ENCODE measurements at regions not wholly inside any gene's neighbourhood (a gene's known extent, or its start where the extent isn't known, plus 50 kb on each side); places are given as distances from the start of the nearest gene placed in this dataset.

GRCh38 chr5:167530548-167530947 is 760.9 kb upstream of the WWC1 start:
- H3K4me3 ChIP-seq (ENCODE audit: insufficient read depth, low read depth, low read length, poor library complexity, severe bottlenecking), result no peak overlapping the region
- H3K9me3 ChIP-seq (ENCODE audit: control insufficient read depth, low read length), result no peaks in the 10 kb centered on the region
- no peak for DNase-seq

GRCh38 chr5:167533814-167534795 is 757.3 kb upstream of the WWC1 start:
- DNase-seq, result no peak
- H3K9me3 ChIP-seq (ENCODE audit: control insufficient read depth, low read length), result no peaks in the 10 kb centered on the region

More at GRCh38 chr5:167530548-167530947, 760.9 kb upstream of the WWC1 start:
- Histone ChIP-seq H3K4me1 (ENCODE audit: control insufficient read depth, insufficient read depth, low read length, poor library complexity, severe bottlenecking) (no peaks in the 10 kb centered on the region), H3K27ac (ENCODE audit: insufficient read depth, low read length, poor library complexity, severe bottlenecking) (no peak overlapping the region), H3K27me3 (replicated peaks; ENCODE audit: control insufficient read depth, insufficient read depth, low read length, poor library complexity, severe bottlenecking) (no peaks in the 10 kb centered on the region), H3K36me3 (ENCODE audit: control insufficient read depth, insufficient read depth, low read length) (no peaks in the 10 kb centered on the region)

GRCh38 chr5:167539747-167540146 is 751.7 kb upstream of the WWC1 start:
- Histone ChIP-seq H3K36me3 (ENCODE audit: control insufficient read depth, insufficient read depth, low read length) (no peaks in the 10 kb centered on the region), H3K9me3 (ENCODE audit: control insufficient read depth, low read length) (no peaks in the 10 kb centered on the region), H3K27me3 (replicated peaks; ENCODE audit: control insufficient read depth, insufficient read depth, low read length, poor library complexity, severe bottlenecking) (no peaks in the 10 kb centered on the region), H3K27ac (ENCODE audit: insufficient read depth, low read length, poor library complexity, severe bottlenecking) (no peak overlapping the region), H3K4me1 (ENCODE audit: control insufficient read depth, insufficient read depth, low read length, poor library complexity, severe bottlenecking) (no peaks in the 10 kb centered on the region), H3K4me3 (ENCODE audit: insufficient read depth, low read depth, low read length, poor library complexity, severe bottlenecking) (no peak overlapping the region)
- no peak for DNase-seq

More at GRCh38 chr5:167533814-167534795, 757.3 kb upstream of the WWC1 start:
- H3K4me1 ChIP-seq (ENCODE audit: control insufficient read depth, insufficient read depth, low read length, poor library complexity, severe bottlenecking), result no peaks in the 10 kb centered on the region
- H3K4me3 ChIP-seq (ENCODE audit: insufficient read depth, low read depth, low read length, poor library complexity, severe bottlenecking), result no peak overlapping the region
- no peaks in the 10 kb centered on the region for H3K27me3 ChIP-seq (replicated peaks; ENCODE audit: control insufficient read depth, insufficient read depth, low read length, poor library complexity, severe bottlenecking)
- H3K27ac ChIP-seq (ENCODE audit: insufficient read depth, low read length, poor library complexity, severe bottlenecking), result no peak overlapping the region
- no peaks in the 10 kb centered on the region for H3K36me3 ChIP-seq (ENCODE audit: control insufficient read depth, insufficient read depth, low read length)

- Histone ChIP-seq H3K4me1 (ENCODE audit: control insufficient read depth, insufficient read depth, low read length, poor library complexity, severe bottlenecking) (no peaks in the 10 kb centered on the region), H3K27ac (ENCODE audit: insufficient read depth, low read length, poor library complexity, severe bottlenecking) (no peak overlapping the region), H3K36me3 (ENCODE audit: control insufficient read depth, insufficient read depth, low read length) (no peaks in the 10 kb centered on the region), H3K4me3 (ENCODE audit: insufficient read depth, low read depth, low read length, poor library complexity, severe bottlenecking) (no peak overlapping the region), H3K9me3 (ENCODE audit: control insufficient read depth, low read length) (no peaks in the 10 kb centered on the region), H3K27me3 (replicated peaks; ENCODE audit: control insufficient read depth, insufficient read depth, low read length, poor library complexity, severe bottlenecking) (no peaks in the 10 kb centered on the region)
- no peak for DNase-seq
These were observed 745.2 kb upstream of the WWC1 start for GRCh38 chr5:167546270-167546669.

- no peak for DNase-seq
- H3K27me3 ChIP-seq (replicated peaks; ENCODE audit: control insufficient read depth, insufficient read depth, low read length, poor library complexity, severe bottlenecking), result no peaks in the 10 kb centered on the region
- H3K27ac ChIP-seq (ENCODE audit: insufficient read depth, low read length, poor library complexity, severe bottlenecking), result no peak overlapping the region
- H3K36me3 ChIP-seq (ENCODE audit: control insufficient read depth, insufficient read depth, low read length), result no peaks in the 10 kb centered on the region
- H3K4me3 ChIP-seq (ENCODE audit: insufficient read depth, low read depth, low read length, poor library complexity, severe bottlenecking), result no peak overlapping the region
- H3K4me1 ChIP-seq (ENCODE audit: control insufficient read depth, insufficient read depth, low read length, poor library complexity, severe bottlenecking), result no peaks in the 10 kb centered on the region
- H3K9me3 ChIP-seq (ENCODE audit: control insufficient read depth, low read length), result no peaks in the 10 kb centered on the region
These were observed 739.1 kb upstream of the WWC1 start for GRCh38 chr5:167552356-167552755.

GRCh38 chr5:167553511-167553910 is 737.9 kb upstream of the WWC1 start:
- Histone ChIP-seq H3K36me3 (ENCODE audit: control insufficient read depth, insufficient read depth, low read length) (no peaks in the 10 kb centered on the region), H3K27ac (ENCODE audit: insufficient read depth, low read length, poor library complexity, severe bottlenecking) (no peak overlapping the region), H3K4me1 (ENCODE audit: control insufficient read depth, insufficient read depth, low read length, poor library complexity, severe bottlenecking) (no peaks in the 10 kb centered on the region), H3K27me3 (replicated peaks; ENCODE audit: control insufficient read depth, insufficient read depth, low read length, poor library complexity, severe bottlenecking) (no peaks in the 10 kb centered on the region), H3K9me3 (ENCODE audit: control insufficient read depth, low read length) (no peaks in the 10 kb centered on the region), H3K4me3 (ENCODE audit: insufficient read depth, low read depth, low read length, poor library complexity, severe bottlenecking) (no peak overlapping the region)
- no peak for DNase-seq

GRCh38 chr5:167554564-167555290 is 736.7 kb upstream of the WWC1 start:
- Histone ChIP-seq H3K27me3 (replicated peaks; ENCODE audit: control insufficient read depth, insufficient read depth, low read length, poor library complexity, severe bottlenecking) (no peaks in the 10 kb centered on the region), H3K9me3 (ENCODE audit: control insufficient read depth, low read length) (no peaks in the 10 kb centered on the region), H3K27ac (ENCODE audit: insufficient read depth, low read length, poor library complexity, severe bottlenecking) (no peak overlapping the region), H3K4me3 (ENCODE audit: insufficient read depth, low read depth, low read length, poor library complexity, severe bottlenecking) (no peak overlapping the region), H3K36me3 (ENCODE audit: control insufficient read depth, insufficient read depth, low read length) (no peaks in the 10 kb centered on the region), H3K4me1 (ENCODE audit: control insufficient read depth, insufficient read depth, low read length, poor library complexity, severe bottlenecking) (no peaks in the 10 kb centered on the region)
- no peak for DNase-seq

GRCh38 chr5:167555565-167556166 is 735.8 kb upstream of the WWC1 start:
- Histone ChIP-seq H3K27me3 (replicated peaks; ENCODE audit: control insufficient read depth, insufficient read depth, low read length, poor library complexity, severe bottlenecking) (no peaks in the 10 kb centered on the region), H3K9me3 (ENCODE audit: control insufficient read depth, low read length) (no peaks in the 10 kb centered on the region), H3K4me1 (ENCODE audit: control insufficient read depth, insufficient read depth, low read length, poor library complexity, severe bottlenecking) (no peaks in the 10 kb centered on the region), H3K4me3 (ENCODE audit: insufficient read depth, low read depth, low read length, poor library complexity, severe bottlenecking) (no peak overlapping the region), H3K36me3 (ENCODE audit: control insufficient read depth, insufficient read depth, low read length) (no peaks in the 10 kb centered on the region), H3K27ac (ENCODE audit: insufficient read depth, low read length, poor library complexity, severe bottlenecking) (no peak overlapping the region)
- no peak for DNase-seq

GRCh38 chr5:167557359-167557758 is 734.1 kb upstream of the WWC1 start:
- no peak for DNase-seq
- Histone ChIP-seq H3K36me3 (ENCODE audit: control insufficient read depth, insufficient read depth, low read length) (no peaks in the 10 kb centered on the region), H3K9me3 (ENCODE audit: control insufficient read depth, low read length) (no peaks in the 10 kb centered on the region), H3K27ac (ENCODE audit: insufficient read depth, low read length, poor library complexity, severe bottlenecking) (no peak overlapping the region), H3K27me3 (replicated peaks; ENCODE audit: control insufficient read depth, insufficient read depth, low read length, poor library complexity, severe bottlenecking) (no peaks in the 10 kb centered on the region), H3K4me1 (ENCODE audit: control insufficient read depth, insufficient read depth, low read length, poor library complexity, severe bottlenecking) (no peaks in the 10 kb centered on the region), H3K4me3 (ENCODE audit: insufficient read depth, low read depth, low read length, poor library complexity, severe bottlenecking) (no peak overlapping the region)

Data from effector memory CD4-positive, alpha-beta T cell (primary cell).